Skeletal muscle cell (primary cell): ENCODE measurements at regions not wholly inside any gene's neighbourhood (a gene's known extent, or its start where the extent isn't known, plus 50 kb on each side); places are given as distances from the start of the nearest gene placed in this dataset.

Experiments used
- DNase-seq: peaks from one replicate; pipeline ENCODE4 v3.0.0-alpha.2; 2010; ENCODE audit warnings: low read depth
- H3K4me3 ChIP-seq: 2 replicates; pipeline ENCODE4 v1.5.1; 2011; ENCODE audit warnings: low read depth, mild to moderate bottlenecking, control low read depth, low read length, moderate library complexity

DNA sequence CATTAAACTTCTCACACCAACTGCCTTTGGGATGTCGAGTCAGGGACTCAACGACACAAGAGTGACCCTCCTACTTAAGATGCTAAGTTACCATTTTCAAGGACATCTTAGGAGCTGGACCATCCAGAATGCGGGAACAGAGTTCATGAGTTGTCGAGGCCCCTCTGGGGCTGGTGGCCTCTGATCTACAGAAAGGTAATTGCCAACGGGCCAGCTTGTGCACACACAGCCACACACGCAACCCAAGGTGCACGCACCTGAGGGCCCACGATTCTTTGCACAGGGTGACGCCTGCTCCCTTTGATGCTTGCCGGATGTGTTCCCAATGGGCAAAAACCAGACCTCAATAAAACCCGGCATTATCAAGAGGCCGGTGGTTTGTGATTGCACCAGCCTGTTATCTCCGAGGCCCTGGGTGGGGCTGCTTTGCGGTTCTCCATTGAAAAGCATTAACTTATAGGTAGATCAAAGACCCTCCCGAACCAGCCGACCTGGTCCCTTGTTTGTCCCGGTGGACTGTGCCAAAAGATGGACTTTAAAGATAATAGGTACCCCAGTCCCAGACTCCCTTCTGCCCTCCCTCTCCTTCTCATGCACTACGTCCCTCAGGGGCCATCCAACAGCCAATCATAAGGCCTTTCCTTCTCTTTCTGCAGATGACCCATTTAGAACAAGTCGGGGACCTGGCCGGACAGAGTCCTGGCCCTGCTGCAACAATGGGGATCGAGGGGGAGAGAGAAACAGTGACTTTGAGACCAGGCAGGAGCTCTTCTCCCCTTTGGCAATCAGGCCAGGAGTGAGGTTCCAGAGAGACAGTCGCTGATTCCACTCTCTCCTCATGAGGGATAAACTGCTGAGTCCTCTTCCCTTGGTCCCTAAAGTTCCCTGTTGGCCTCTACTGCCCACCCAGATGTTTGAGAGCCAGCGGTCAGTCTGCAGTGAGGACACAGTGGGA, 292.5 kb downstream of the SOX9 start:
- H3K4me3 ChIP-seq, result no peak overlapping the region

DNA sequence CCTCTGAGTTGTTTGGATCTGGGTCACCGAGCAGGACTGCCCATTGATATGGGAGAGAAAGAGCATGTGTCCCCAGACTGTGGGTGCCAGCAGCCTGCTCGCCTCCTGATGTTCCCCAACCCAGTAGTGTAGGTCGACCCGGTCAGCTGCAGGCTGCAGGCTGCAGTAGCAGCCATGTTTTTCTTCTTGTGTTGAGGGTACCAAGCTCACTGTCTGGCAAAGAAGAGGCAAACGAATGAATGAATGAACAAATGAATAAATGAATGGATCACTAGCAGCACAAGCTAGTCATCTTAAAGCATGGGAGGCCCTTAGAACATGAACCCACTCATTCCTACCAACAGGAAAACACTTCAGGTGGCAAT, 293.2 kb downstream of the SOX9 start:
- H3K4me3 ChIP-seq, result no peak overlapping the region
- no peak for DNase-seq

More for the DNA sequence above, 292.5 kb downstream of the SOX9 start:
- DNase-seq, result no peak

DNA sequence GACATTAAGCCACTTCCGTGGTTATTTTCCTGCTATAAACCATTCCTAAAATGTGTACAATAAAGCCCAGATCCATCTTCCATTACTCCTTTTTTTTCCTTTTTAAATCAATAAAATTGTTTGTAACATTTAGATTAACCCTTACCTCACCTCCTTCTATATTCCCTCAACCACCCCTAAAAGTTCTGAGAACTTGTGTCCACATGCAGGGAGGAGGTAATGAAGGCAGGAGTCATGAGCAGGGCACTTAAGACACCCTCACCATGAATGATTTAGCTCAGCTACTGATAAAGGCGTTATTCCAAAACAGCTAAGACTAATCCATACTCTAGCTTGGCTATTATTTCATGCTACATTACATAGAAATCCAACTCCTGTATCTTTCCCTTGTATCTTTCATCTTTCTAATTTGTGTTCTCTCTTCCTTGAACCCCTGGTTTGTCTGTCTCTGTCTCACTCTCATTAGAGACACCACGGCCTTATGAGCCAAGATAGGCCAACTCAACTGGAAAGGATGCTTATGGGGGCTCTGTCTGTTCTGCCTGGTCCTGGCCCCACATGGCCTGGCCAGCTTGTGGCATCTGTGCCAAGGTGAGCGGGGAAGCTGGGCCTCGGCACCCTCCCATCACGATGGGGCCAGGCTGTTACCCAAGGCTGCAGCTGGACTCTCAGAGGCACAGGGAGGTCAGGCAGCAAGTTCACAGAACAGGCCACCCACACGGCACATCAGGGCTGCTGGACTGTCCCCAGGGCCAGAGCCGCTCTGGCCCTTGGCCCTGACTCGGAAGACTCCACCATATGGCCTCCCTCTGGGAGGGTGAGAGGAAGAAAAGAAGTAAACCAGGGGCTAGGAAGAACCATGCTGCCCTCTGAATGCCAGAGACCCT, 294.4 kb downstream of the SOX9 start:
- H3K4me3 ChIP-seq, result no peak overlapping the region
- DNase-seq, result no peak

DNA sequence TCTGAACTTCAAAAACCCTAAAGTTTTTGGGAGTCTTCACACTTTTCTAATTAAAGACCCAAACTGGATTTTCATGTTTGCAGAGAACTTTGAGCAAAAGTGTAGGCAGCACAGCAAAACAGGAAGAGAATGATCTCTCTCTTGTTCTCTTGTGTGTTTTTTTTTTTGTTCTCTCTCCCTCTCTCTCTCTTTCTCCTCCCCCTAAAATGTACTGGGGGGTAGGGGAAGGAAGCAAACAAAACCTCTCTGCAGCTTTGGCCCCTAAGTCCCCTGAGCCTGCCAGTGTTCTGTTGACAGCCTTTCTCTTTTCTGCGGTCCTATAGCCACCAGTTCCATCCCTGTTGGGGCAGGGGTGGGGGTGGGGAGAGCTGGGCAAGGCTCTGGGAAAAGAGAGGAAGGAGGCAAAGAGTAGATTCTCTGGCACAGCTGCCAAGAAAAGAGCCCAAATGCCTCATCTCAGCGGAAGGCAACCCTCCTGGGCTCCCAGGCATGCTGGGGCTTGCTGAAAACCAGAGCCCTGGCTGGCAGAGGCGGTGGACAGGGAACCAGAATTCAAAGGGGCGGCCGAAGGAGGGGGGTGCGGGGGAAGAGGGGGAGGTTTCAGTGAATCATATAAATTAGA, 295.3 kb downstream of the SOX9 start:
- no peak overlapping the region for H3K4me3 ChIP-seq
- no peak for DNase-seq

DNA sequence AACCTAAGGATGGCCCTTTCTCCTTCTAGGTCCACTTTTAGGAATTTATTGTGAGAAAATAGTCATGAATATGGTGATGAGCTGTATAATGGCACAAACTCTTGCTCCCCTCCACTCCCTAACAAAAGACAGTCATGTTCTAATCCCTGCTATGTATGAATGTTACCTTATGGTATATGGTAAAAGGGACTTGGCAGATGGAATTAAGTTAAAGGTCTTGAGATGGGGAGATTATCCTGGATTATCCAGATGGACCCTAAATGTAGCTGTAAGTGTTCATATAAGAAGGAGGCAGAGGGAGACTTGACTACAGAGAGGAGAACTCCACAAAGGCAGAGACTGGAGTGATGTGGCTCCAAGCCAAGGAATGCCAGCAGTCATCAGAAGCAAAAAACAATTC, 296.1 kb downstream of the SOX9 start:
- no peak overlapping the region for H3K4me3 ChIP-seq
- DNase-seq, result no peak

DNA sequence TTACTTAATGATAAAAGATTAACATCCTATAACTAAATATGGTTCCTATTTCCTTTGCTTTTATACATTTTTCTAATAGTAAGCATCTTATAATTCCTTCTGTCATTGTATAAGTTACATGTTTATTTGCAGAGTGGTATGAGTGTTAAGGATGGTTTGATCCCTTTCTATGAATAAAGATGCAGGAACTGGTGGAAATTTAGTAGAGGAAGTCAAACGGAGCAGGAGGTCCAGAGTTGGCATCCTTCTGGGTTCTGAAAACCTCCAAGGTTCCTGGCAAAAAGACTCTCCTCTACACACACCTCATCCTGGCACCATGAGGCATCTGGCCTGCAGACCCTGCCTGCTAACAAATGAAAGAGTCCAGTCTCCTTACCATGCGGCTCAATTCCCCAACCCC, 296.8 kb downstream of the SOX9 start:
- H3K4me3 ChIP-seq, result no peak overlapping the region
- no peak for DNase-seq

DNA sequence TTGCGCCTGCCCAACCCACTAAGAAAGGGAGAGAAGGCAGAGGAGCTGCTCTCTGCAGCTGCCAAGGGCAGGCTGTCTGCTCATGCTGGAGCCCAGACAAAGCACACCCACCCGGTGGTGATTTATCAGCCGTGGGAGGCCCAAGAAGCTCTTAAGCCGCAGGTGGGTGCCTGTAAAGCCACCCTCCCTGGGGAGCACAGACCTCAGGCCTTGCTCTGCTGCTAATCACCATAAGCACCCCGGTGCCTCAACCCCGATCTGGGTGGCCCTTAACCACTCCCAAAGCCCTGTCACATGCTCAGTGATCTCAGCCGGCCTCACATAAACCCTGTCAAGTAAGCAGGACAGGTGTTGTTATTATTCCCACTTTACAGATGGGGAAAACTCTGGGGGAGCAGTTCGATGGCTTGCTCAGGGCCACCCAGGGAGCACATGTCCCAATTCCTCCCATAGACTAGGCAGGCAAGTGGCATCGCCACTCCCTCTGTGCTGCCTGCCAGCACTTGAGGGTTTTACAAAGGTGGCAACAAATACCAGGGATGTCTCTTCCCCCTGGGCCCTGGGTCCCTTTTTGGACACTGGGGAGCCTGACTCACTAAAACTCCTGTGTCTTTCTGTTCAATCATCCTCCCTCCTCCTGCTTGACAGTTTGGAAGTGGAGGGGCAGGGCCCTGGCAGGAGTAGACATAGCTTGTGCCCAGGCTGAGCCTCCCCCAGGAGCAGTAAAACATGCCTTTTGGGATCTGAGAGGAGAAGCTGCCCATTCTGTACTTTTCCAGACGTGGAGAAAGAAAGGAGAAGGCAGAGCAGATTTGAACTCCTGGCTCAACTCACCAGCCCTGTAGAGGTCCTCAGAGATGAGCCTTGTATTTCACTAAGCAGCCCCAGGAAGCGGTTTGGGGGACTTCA, 299.3 kb downstream of the SOX9 start:
- DNase-seq, result no peak
- H3K4me3 ChIP-seq, result no peak overlapping the region

DNA sequence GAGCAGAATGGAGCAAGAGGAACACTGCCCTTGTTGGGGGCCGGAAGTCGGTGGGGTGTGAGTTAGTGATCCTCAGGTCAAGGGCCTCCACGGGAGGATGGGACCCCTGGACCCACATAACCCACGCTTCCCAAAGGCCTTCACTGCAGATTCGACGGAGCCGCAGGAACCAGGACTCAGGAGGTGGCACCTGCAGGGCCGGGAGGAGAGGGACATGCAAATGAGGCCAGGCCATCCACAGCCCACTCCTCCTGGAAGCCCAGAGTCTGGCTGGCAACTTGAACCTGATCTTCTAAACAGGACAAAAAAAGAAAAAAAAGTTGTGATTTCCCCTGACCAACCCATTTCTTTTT, 299.9 kb downstream of the SOX9 start:
- DNase-seq, result no peak
- H3K4me3 ChIP-seq, result no peak overlapping the region

DNA sequence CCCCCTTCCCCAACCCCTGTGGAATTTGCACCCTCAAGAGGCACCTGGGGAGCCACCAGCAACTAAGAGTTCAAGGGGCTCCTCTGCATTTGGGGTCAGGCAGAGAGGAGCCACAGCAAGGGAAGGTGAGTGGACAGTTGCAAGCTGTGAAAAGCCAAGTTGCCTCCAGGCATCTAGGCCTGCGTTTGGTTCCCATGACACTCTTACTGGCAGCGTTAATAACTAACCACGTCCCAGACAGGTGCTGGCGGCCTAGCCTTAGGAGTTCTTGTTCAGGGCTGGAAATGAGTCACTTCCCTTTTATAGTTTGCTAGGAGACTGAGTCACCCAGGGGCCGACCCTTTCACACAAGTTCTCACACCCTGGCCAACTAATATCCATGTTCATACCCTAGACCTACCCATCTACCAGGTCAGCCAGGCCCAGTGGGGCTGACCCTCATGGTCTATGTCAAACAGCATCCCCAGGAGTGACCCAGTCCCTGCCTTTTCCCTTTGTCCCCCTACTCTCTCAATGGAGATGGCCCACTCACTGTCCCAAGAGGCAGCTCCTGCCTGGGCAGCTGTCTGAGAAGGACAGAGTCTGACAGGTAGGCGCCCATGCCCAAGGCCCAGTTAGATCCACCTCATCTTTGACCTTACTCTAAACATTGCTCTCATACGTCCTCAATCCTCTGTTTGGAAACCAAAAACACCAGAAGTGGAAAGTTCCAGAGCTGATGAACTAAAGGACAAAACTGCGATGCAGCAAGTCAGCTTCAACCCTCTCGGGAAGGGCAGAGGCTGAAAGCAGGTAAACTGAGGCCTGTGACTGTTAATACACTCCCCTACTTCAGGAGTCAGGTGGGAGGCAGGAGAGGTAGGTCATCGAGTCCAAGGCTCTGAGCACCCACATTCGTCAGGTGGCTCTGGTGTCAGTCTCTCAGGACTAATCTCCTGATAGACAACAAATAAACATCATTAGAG, 300.6 kb downstream of the SOX9 start:
- H3K4me3 ChIP-seq, result no peak overlapping the region
- DNase-seq, result peak; percentile 84

DNA sequence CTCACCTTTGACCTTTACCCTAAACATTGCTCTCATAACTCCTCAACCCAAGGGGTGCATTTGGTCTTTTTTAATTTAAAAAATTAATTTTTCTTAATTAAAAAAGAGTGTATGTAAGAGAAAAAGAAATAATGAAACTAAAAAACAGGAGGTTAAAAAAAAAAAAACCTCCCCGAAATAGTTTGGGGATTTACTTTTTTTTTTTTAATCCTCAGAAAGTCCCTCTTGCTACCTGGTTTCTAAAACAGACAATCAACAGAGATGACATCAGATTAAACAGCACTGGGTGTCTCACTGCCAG, 301.3 kb downstream of the SOX9 start:
- no peak for DNase-seq
- H3K4me3 ChIP-seq, result no peak overlapping the region

DNA sequence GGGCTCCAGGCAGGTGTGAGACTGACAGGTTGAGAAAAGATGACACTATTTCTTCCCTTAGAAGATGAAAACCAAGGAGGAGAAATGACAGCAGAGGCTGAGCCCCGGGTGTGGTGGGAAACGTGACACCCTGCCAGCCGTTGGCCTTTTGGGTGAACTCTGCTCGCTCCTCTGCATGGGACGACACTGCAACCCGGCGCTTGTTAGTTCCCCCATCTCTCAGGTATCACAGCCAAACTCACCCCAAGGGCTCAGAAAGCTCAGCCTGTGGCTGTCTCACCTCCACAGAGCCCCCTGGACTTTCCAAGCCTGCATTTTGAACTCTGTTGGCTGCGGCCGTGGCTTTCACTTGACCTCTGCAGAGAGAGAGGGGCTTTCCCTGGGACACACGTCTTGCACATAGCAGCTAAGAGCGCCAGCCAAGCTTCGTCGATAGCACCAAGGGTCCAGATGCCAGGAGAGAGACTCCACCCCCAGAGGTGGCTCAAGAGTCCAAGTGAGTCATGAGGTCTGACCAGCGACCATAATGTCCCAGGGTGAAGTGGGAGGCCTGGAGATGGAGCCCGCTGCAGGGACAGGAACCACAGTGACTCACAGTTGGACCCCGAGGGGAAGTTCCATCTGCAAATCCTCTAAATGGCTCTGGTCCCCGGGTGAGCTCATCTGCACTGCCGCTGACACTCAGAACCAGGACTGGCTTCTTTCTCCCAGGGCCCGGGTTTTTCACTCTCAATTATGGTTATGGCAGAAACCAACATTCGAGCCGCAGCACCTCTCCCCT, 301.9 kb downstream of the SOX9 start:
- no peak overlapping the region for H3K4me3 ChIP-seq
- DNase-seq, result peak; percentile 42

DNA sequence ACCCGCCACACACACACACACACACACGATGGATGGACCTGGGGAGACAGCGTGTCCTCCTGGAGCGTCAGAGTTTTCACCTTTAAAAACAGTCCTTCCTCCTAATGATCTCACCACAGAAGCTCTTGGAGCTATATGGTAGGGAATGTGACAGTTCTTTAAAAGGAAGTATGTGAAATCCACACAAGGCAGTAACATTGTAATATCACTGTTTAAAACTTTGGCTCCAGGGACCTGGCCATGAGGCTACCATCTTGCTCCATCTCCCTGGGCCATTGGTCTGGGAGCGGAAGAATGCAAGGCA, 302.4 kb downstream of the SOX9 start:
- H3K4me3 ChIP-seq, result no peak overlapping the region
- no peak for DNase-seq

DNA sequence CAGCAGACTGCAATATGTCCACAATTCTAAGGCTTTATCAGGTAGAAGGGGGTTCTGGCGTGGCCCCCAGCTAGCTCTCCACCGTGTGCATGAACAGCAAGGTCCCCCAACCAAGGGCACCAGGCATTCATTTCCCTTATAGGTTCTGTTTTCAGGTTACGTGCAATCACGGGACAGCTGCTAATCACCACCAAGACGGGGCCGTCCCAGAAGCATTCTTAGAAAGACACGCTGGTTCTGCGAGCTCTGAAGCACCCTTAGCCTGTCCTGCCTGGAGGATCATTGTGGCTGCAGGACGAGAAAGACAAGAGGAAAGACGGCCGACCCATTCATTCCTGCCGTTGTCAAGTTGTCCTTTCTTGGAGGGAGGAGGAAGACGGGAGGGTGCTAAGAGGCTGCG, 302.9 kb downstream of the SOX9 start:
- H3K4me3 ChIP-seq, result no peak overlapping the region
- no peak for DNase-seq

DNA sequence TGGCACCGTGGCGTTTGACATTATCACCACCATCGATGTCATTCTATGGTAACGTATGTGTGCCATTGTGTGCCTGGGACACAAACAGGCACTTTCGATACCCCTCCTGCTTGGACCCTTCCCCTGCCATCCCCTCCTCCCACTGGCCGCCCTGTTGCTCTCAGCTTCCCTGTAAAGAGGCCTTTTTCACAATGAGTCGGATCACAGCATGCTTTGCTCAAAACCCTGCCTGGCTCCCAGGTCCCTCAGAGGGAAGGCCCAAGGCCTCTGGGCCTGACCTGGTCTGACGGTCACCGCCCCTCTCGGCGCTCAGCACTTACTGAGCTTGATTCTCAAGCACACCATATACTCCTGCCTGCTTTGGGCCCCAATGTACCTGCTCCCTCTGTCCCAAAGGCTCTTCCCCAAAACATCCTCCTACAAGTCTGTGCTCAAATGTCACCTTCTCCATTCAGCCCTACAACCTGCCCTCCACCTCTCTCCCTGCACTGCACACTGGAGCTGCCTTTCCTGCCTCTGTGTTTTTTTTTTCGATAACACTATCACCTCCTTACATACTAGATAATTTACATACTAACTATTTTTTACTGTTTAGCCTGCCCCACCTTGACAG, 303.8 kb downstream of the SOX9 start:
- DNase-seq, result no peak
- H3K4me3 ChIP-seq, result no peak overlapping the region

DNA sequence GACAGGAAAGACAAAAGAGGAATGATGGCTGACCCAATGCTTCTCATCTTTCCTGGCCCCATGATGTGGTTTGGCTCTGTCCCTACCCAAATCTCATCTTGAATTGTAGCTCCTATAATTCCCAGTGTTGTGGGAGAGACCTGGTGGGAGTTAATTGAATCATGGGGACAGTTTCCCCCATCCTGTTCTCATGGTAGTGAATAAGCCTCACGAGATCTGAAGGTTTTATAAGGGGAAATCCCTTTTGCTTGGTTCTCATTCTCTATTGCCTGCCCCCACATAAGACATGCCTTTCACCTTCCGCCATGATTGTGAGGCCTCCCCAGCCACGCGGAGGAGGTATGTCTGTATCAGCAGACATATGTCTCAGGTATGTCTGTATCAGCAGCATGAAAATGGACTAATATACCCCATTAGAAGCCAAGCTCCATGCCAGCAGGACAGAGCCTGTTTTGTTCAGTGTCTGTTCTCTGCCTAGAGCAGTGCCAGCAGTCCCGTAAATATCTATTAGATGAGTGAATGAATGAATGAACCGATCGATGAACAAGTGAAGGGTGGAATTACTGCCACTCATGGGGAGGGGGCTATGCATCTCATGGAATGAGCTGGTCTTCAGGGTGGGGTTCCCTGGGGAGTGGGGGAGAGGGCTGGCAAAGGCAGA, 304.4 kb downstream of the SOX9 start:
- no peak for DNase-seq
- H3K4me3 ChIP-seq, result no peak overlapping the region

DNA sequence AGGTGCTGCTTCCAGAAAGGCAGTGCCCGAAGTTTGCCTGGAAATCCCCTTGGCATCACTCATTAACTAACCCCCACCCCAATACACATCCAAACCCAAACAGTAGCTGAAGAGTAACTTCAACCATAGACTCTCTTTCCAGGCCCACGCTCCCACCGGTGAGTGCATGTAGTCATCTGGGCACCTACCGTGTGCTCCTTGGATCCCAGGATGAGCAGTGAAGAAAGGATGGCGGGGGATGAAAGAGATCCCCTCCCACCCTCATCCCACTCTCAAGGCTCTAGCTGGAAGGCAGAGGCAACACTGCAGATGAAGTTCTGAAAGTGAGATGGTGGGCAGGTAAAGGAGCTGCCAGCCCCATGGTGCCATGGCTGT, 305.0 kb downstream of the SOX9 start:
- DNase-seq, result no peak
- no peak overlapping the region for H3K4me3 ChIP-seq

DNA sequence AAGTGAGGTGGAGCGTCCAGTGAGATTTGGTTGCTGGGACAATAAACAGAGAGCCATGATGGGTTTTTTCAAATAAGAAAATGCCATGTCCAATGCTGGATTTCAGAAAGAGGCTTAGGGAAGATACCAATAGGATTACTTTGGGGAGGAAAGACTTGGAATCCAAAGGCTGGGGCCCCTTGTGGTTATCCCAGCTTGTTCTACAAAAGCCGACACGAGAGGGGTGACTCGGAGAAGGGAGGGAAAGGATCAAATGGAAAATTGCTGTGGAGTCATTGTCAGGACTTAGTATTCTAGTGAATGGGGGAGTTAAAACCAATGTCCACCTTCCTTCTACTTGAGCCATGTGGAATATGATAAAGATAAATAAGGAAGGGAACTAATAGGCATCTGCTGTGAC, 305.5 kb downstream of the SOX9 start:
- DNase-seq, result no peak
- H3K4me3 ChIP-seq, result no peak overlapping the region
